ENCODE measurements at regions not wholly inside any gene's neighbourhood (a gene's known extent, or its start where the extent isn't known, plus 50 kb on each side); places are given as distances from the start of the nearest gene placed in this dataset.

DNA sequence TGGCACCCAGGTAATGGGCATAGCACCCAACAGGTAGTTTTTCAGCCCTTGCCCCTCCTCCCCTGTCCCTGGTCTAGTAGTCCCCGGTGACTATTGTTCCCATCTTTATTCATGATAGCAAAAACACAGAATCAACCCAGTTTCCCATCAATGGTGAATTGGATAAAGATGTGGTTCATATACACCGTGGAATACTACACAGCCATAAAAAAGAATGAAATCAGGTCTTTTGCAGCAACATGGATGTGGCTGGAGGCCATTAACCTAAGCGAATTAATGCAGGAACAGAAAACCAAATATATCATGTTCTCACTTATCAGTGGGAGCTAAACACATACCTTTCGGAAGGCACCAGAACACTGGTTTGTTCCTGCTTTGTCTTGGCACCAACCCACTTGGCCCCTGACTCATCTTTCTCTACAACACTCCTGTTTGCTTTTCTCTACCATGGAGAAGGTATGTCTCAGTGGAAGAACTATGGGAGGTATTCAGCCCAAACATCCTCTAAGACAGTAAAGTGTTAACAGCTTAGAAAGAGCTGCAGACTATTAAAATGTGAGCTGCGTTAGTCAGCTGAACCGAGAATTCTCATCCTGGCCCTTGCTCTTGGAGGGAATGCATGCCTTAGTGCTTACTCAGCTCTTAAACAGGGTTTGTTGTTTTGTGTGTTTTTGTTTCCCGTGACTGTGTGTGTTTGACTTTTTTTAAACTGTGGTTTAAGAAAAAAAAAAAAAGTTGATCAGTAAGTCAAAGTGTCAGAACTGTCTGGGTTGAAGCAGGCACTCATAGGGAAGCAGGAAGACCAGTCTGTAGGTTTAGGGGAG lies 203.0 kb downstream of the TOMM20 start:
- no peak for TF ChIP-seq EZH2 (IDR thresholded peaks at IDR 0.05; ENCODE audit: low read length)
- TF ChIP-seq, protein P1, sequence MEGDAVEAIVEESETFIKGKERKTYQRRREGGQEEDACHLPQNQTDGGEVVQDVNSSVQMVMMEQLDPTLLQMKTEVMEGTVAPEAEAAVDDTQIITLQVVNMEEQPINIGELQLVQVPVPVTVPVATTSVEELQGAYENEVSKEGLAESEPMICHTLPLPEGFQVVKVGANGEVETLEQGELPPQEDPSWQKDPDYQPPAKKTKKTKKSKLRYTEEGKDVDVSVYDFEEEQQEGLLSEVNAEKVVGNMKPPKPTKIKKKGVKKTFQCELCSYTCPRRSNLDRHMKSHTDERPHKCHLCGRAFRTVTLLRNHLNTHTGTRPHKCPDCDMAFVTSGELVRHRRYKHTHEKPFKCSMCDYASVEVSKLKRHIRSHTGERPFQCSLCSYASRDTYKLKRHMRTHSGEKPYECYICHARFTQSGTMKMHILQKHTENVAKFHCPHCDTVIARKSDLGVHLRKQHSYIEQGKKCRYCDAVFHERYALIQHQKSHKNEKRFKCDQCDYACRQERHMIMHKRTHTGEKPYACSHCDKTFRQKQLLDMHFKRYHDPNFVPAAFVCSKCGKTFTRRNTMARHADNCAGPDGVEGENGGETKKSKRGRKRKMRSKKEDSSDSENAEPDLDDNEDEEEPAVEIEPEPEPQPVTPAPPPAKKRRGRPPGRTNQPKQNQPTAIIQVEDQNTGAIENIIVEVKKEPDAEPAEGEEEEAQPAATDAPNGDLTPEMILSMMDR (optimal IDR thresholded peaks at IDR 0.05 in 1 of 3, IDR thresholded peaks at IDR 0.05 in 1 of 3, conservative IDR thresholded peaks at IDR 0.05 in 1 of 3; ENCODE audit: extremely low read depth in 1 of 3, insufficient read depth in 2 of 3, low read length in 3 of 3), result no peak
